A172 (cell line): ENCODE measurements at regions not wholly inside any gene's neighbourhood (a gene's known extent, or its start where the extent isn't known, plus 50 kb on each side); places are given as distances from the start of the nearest gene placed in this dataset.

Source experiments
- DNase-seq: peaks from one replicate; pipeline ENCODE4 v3.0.0-alpha.2; 2015; ENCODE audit warnings: low spot score

- DNase-seq = no peak
Observed at GRCh38 chr22:45094825-45095224, 68.9 kb upstream of the NUP50 start.

- DNase-seq = peak; percentile 52
Observed at GRCh38 chr22:45096256-45096907, 67.3 kb upstream of the NUP50 start.

GRCh38 chr22:45097061-45097460, 66.7 kb upstream of the NUP50 start:
- DNase-seq = no peak

- no peak for DNase-seq
Observed at GRCh38 chr22:45098056-45098455, 65.7 kb upstream of the NUP50 start.

GRCh38 chr22:45099961-45100360, 63.8 kb upstream of the NUP50 start:
- no peak for DNase-seq

- DNase-seq = peak; percentile 32
Observed at GRCh38 chr22:45101515-45102227, 62.1 kb upstream of the NUP50 start.

- DNase-seq = no peak
Observed at GRCh38 chr22:45102896-45103420, 60.8 kb upstream of the NUP50 start.

GRCh38 chr22:45103756-45104155, 60.0 kb upstream of the NUP50 start:
- DNase-seq = no peak

- DNase-seq = no peak
Observed at GRCh38 chr22:45104313-45104712, 59.4 kb upstream of the NUP50 start.

- peak; percentile 46 for DNase-seq
Observed at GRCh38 chr22:45105281-45105702, 58.4 kb upstream of the NUP50 start.

GRCh38 chr22:45107671-45108070, 56.1 kb upstream of the NUP50 start:
- no peak for DNase-seq

- no peak for DNase-seq
Observed at GRCh38 chr22:45112136-45112879, 51.4 kb upstream of the NUP50 start.
